HepG2 (cell line): ENCODE measurements at regions not wholly inside any gene's neighbourhood (a gene's known extent, or its start where the extent isn't known, plus 50 kb on each side); places are given as distances from the start of the nearest gene placed in this dataset.

Source experiments
- ATAC-seq: fragments of 200-7000 bp; cut with Tn5 transposase; 3 replicates; pipeline ENCODE4 v1.9.1; 2020; ENCODE audit warnings: mild to moderate bottlenecking, moderate library complexity
- BruUV-seq: library from RNA; stranded (reverse); fragments of 400-500 nt; replicated peaks from 2 replicates; lab custom pipeline; 2021; lab: Mats Ljungman, UMichigan
- CTCF ChIA-PET: fragments of 300-600 bp; formaldehyde crosslinking; extraction: SDS; loops from one replicate; lab custom pipeline; 2021; ENCODE audit warnings: low total read pairs, inconsistent platforms, low intra/inter-chr PET ratio; lab: Yijun Ruan, JAX
- POLR2A ChIA-PET: fragments of 350-600 bp; sonication (Branson Sonifier 250); formaldehyde crosslinking; loops from one replicate; lab custom pipeline; 2020; ENCODE audit warnings: antibody characterized with exemption, inconsistent platforms; lab: Yijun Ruan, JAX
- DNase-seq: peaks from one replicate; pipeline ENCODE4 v3.0.0-alpha.2; 2015; ENCODE audit warnings: low spot score
- FAIRE-seq: peaks from 3 replicates; lab custom pipeline; 2011; peaks lifted over from hg19 to GRCh38; lab: Jason Lieb, UNC
- H2AFZ ChIP-seq: one replicate; pipeline ENCODE4 v1.6.1; 2011; ENCODE audit warnings: low read length, inconsistent platforms
- H3K27ac ChIP-seq: fragments of 300-600 bp; 3 replicates; pipeline ENCODE4 v1.8.0; 2011; ENCODE audit warnings: mixed run types, mild to moderate bottlenecking, mixed read lengths, low read length, inconsistent platforms; ENCODE audit not compliant: insufficient read depth; ENCODE audit errors: extremely low read length
- H3K27me3 ChIP-seq, 2 experiments: fragments of 200-600 bp in 1 of 2; 2 replicates in 1 of 2; 3 replicates in 1 of 2; pipeline versions ENCODE4 v1.6.0 to v1.8.0; 2011; ENCODE audit warnings: low read length in 2 of 2, mild to moderate bottlenecking in 2 of 2, moderate library complexity in 2 of 2, inconsistent platforms in 1 of 2; ENCODE audit not compliant: insufficient read depth in 2 of 2, control insufficient read depth in 1 of 2
- H3K36me3 ChIP-seq, 2 experiments: fragments of 200-600 bp in 1 of 2; replicated peaks in 1 of 2; 2 replicates in 1 of 2; 3 replicates in 1 of 2; pipeline versions ENCODE4 v1.5.1 to v1.8.0; 2011; ENCODE audit warnings: low read length in 2 of 2, inconsistent platforms in 1 of 2; ENCODE audit not compliant: insufficient read depth in 2 of 2, control insufficient read depth in 1 of 2
- H3K4me1 ChIP-seq: 2 replicates; pipeline ENCODE4 v1.5.1; 2012; ENCODE audit warnings: low read length, inconsistent platforms; ENCODE audit not compliant: insufficient read depth
- H3K4me2 ChIP-seq: 2 replicates; pipeline ENCODE4 v1.6.0; 2011; ENCODE audit warnings: low read depth, low read length, inconsistent platforms
- H3K4me3 ChIP-seq, 3 experiments: fragments of 200-600 bp in 1 of 3; sonication (generic), shearing (Covaris generic) in 1 of 3; replicated peaks in 1 of 3; 2 replicates each; pipeline ENCODE4 v1.5.1; 2011 to 2016; ENCODE audit warnings: low read length in 3 of 3, inconsistent platforms in 2 of 3, low read depth in 2 of 3, mild to moderate bottlenecking in 2 of 3, control low read depth in 1 of 3, mixed read lengths in 1 of 3; ENCODE audit not compliant: insufficient read depth in 1 of 3
- H3K79me2 ChIP-seq: one replicate; pipeline ENCODE4 v1.6.1; 2011; ENCODE audit warnings: low read length, inconsistent platforms; ENCODE audit not compliant: insufficient read depth
- H3K9ac ChIP-seq: 2 replicates; pipeline ENCODE4 v1.6.0; 2011; ENCODE audit warnings: mild to moderate bottlenecking, low read depth, low read length, inconsistent platforms; ENCODE audit not compliant: insufficient read depth
- H3K9me3 ChIP-seq: 2 replicates; pipeline ENCODE4 v1.5.1; 2012; ENCODE audit warnings: mild to moderate bottlenecking, low read length
- H4K20me1 ChIP-seq: 2 replicates; pipeline ENCODE4 v1.6.0; 2011; ENCODE audit warnings: inconsistent platforms, mild to moderate bottlenecking, low read length, moderate library complexity; ENCODE audit not compliant: insufficient read depth
- CC2D1A ChIP-seq: sonication (generic); formaldehyde crosslinking; IDR thresholded peaks from 2 replicates; pipeline ENCODE4 v1.8.1; 2023; ENCODE audit warnings: mild to moderate bottlenecking, missing genetic modification reagents
- KDM4B ChIP-seq: sonication (generic); formaldehyde crosslinking; IDR thresholded peaks from 2 replicates; pipeline ENCODE4 v1.4.0; 2020; ENCODE audit warnings: missing genetic modification reagents
- MYPOP ChIP-seq: sonication (generic); formaldehyde crosslinking; IDR thresholded peaks from 2 replicates; pipeline ENCODE4 v1.8.1; 2023; ENCODE audit warnings: mild to moderate bottlenecking, moderate library complexity, missing genetic modification reagents
- TEAD2 ChIP-seq: sonication (generic); formaldehyde crosslinking; IDR thresholded peaks from 2 replicates; pipeline ENCODE4 v1.9.0; 2021; ENCODE audit warnings: missing genetic modification reagents
- U2AF1 ChIP-seq: fragments of 200-400 bp; formaldehyde crosslinking; optimal IDR thresholded peaks from 2 replicates; pipeline ENCODE3; 2017; ENCODE audit warnings: mild to moderate bottlenecking, low read depth, low read length
- ZHX1 ChIP-seq: sonication (generic); formaldehyde crosslinking; IDR thresholded peaks from 2 replicates; pipeline ENCODE4 v1.8.1; 2022; ENCODE audit warnings: low read depth, mild to moderate bottlenecking, missing genetic modification reagents
- ZNF264 ChIP-seq: sonication (generic); formaldehyde crosslinking; IDR thresholded peaks from 2 replicates; pipeline ENCODE4 v1.4.0; 2020; ENCODE audit warnings: missing genetic modification reagents
- ZNF276 ChIP-seq: sonication (generic); formaldehyde crosslinking; IDR thresholded peaks from 2 replicates; pipeline ENCODE4 v1.4.0; 2020; ENCODE audit warnings: mild to moderate bottlenecking, low read depth, missing genetic modification reagents
- ZNF343 ChIP-seq: sonication (generic); formaldehyde crosslinking; IDR thresholded peaks from 2 replicates; pipeline ENCODE4 v1.4.0; 2020; ENCODE audit warnings: mild to moderate bottlenecking, missing genetic modification reagents
- ZNF44 ChIP-seq: sonication (generic); formaldehyde crosslinking; IDR thresholded peaks from 2 replicates; pipeline ENCODE4 v1.5.1; 2020; ENCODE audit warnings: mild to moderate bottlenecking, missing genetic modification reagents
- ZNF569 ChIP-seq: sonication (generic); formaldehyde crosslinking; IDR thresholded peaks from 2 replicates; pipeline ENCODE4 v1.5.0; 2020; ENCODE audit warnings: mild to moderate bottlenecking, missing genetic modification reagents, moderate library complexity, borderline replicate concordance
- ZSCAN29 ChIP-seq: sonication (generic); formaldehyde crosslinking; conservative IDR thresholded peaks from 2 replicates; pipeline ENCODE4 v1.4.0; 2020; ENCODE audit warnings: mild to moderate bottlenecking, missing genetic modification reagents
- WGBS: methylation state at CpG from one replicate; pipeline ENCODE4 v1.1.6; 2017; ENCODE audit warnings: low lambda C conversion rate; 5-methylcytosine and 5-hydroxymethylcytosine counted together
- in situ Hi-C: cut with HindIII; loops from 2 replicates; pipeline ENCODE4 v1.10.0; 2017; ENCODE audit warnings: low pct_unique_long_range_greater_than_20kb; ENCODE audit not compliant: extremely low pct_ligation_motif_present
- intact Hi-C: fragments of 100-400 bp; cut with micrococcal nuclease; formaldehyde crosslinking; loops from one replicate; pipeline ENCODE4 v1.10.0; 2022; ENCODE audit not compliant: unreplicated experiment
- TF ChIP-seq, protein P1 (sequence below): sonication (generic); formaldehyde crosslinking; IDR thresholded peaks from 2 replicates; pipeline ENCODE4 v1.4.0; 2020; ENCODE audit warnings: missing genetic modification reagents
- TF ChIP-seq, protein P2 (sequence below): sonication (generic); formaldehyde crosslinking; IDR thresholded peaks from 2 replicates; pipeline ENCODE4 v1.4.0; 2020; ENCODE audit warnings: missing genetic modification reagents, mild to moderate bottlenecking, borderline replicate concordance
- TF ChIP-seq, protein P3 (sequence below): IDR thresholded peaks from 2 replicates; pipeline ENCODE4 v1.6.1; 2012; ENCODE audit warnings: inconsistent platforms

- TF ChIP-seq U2AF1 (no peak), ZNF343 (CRISPR knock-in tag) (no peak), CC2D1A (CRISPR knock-in tag) (no peak), ZNF264 (CRISPR knock-in tag) (no peak), KDM4B (CRISPR knock-in tag) (no peak), ZNF44 (CRISPR knock-in tag) (no peak), ZSCAN29 (CRISPR knock-in tag) (no peak), TEAD2 (CRISPR knock-in tag) (no peak), ZNF276 (CRISPR knock-in tag) (no peak), ZNF569 (no peak), ZHX1 (no peak), MYPOP (CRISPR knock-in tag) (no peak)
- TF ChIP-seq, protein P1, sequence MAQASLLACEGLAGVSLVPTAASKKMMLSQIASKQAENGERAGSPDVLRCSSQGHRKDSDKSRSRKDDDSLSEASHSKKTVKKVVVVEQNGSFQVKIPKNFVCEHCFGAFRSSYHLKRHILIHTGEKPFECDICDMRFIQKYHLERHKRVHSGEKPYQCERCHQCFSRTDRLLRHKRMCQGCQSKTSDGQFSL (CRISPR knock-in tag): no peak
- TF ChIP-seq, protein P2, sequence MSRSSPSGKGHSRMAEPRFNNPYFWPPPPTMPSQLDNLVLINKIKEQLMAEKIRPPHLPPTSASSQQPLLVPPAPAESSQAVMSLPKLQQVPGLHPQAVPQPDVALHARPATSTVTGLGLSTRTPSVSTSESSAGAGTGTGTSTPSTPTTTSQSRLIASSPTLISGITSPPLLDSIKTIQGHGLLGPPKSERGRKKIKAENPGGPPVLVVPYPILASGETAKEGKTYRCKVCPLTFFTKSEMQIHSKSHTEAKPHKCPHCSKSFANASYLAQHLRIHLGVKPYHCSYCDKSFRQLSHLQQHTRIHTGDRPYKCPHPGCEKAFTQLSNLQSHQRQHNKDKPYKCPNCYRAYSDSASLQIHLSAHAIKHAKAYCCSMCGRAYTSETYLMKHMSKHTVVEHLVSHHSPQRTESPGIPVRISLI: no peak
- TF ChIP-seq, protein P3, sequence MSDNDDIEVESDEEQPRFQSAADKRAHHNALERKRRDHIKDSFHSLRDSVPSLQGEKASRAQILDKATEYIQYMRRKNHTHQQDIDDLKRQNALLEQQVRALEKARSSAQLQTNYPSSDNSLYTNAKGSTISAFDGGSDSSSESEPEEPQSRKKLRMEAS: no peak
- POLR2A ChIA-PET: no interaction called here
- Histone ChIP-seq H4K20me1 (no peaks in the 10 kb centered on the region), H3K4me2 (no peak overlapping the region), H3K4me1 (peaks cover 17% of the 10 kb centered on the region), H3K36me3 (no peaks in the 10 kb centered on the region), H3K27ac (no peak overlapping the region), H3K9me3 (no peaks in the 10 kb centered on the region), H3K4me3 (no peak overlapping the region), H2AFZ (no peak overlapping the region), H3K9ac (no peak overlapping the region), H3K79me2 (no peaks in the 10 kb centered on the region), H3K27me3 (no peaks in the 10 kb centered on the region; a peak in 1 of 5 replicates)
- ATAC-seq (no peak), DNase-seq (no peak), FAIRE-seq (no peak)
- in situ Hi-C loops: no loop called here
- intact Hi-C loops: no loop called here
- no TSS peak for BruUV-seq
- WGBS: 57% methylated on average over 4 of the region's 4 CpGs
- CTCF ChIA-PET: no interaction called here
Observed at GRCh38 chr3:193939527-193939926, 196.4 kb upstream of the HES1 start.
